HuH-7 (cell line): ENCODE measurements at regions not wholly inside any gene's neighbourhood (a gene's known extent, or its start where the extent isn't known, plus 50 kb on each side); places are given as distances from the start of the nearest gene placed in this dataset.
"Not testable (repeated sequence)": the region's sequence is repeated elsewhere in the genome, so short reads cannot be mapped to it uniquely, and the experiment has no call there.

Source experiments
- DNase-seq: peaks from one replicate; pipeline ENCODE4 v3.0.0; 2011; ENCODE audit warnings: low spot score

GRCh38 chr5:57887851-57888621 lies 405.4 kb upstream of the ACTBL2 start:
- DNase-seq: peak; percentile 15

DNA sequence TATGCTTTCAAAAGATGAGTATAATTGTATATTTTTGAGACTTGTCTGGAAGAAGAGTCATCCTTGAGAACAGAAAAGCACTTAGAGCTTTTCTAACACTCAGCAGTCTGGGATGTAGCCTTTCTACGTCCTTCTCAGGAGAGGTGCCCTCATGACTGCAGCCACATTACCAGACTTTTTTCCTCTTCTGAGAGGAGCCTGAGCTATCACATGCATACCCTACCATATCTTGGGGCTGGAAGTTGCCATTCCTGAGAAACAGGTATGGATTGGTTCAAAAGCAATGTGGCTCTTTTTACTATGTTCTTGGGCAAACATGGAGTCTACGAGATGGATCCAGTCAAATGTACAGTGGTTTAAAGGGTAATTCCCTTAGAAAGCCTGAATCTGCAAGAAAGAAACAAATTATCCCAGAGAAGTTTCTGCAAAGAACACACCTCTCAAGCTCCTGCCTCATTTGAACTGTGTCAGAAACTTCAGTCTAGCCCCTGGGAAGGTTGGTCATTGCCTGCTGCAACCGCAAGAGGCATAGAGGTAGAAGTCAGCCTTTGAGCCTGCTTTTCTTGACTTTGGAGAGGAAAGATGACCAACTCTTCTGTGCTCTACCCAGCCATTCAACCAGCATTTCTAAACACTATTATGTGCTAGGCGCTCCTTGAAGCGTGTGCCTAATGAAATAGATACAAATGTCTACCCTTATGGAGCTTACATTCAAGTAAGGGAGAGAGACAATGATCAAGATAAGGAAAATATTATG lies 401.9 kb upstream of the ACTBL2 start:
- DNase-seq: no peak

DNA sequence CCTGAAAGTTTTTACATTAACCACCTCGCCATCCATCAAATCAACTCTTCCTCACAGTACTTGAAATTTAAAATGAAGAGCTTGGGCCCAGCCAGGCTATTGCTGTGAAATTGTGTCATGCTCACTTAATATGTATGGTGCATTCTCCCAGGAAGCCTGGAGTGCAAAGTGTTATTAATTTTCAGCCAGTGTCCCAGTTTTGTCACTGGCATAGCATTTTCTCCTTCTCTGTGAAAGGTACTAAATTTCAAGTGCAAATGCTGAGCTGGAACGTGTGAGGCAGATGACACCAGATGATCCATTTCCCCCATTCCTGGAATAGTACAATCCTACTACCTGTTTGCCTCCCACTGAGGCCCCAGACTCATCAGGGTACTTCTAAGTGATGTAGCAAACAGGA lies 397.6 kb upstream of the ACTBL2 start:
- no peak for DNase-seq

GRCh38 chr5:57878301-57878722 lies 395.7 kb upstream of the ACTBL2 start:
- no peak for DNase-seq

- DNase-seq: no peak
Measured at GRCh38 chr5:57871496-57871895, 388.9 kb upstream of the ACTBL2 start.

- not testable (repeated sequence) for DNase-seq
Measured at GRCh38 chr5:57870267-57870666, 387.7 kb upstream of the ACTBL2 start.

GRCh38 chr5:57863661-57864060 lies 381.1 kb upstream of the ACTBL2 start:
- no peak for DNase-seq

- no peak for DNase-seq
Measured at GRCh38 chr5:57862942-57863341, 380.3 kb upstream of the ACTBL2 start.

DNA sequence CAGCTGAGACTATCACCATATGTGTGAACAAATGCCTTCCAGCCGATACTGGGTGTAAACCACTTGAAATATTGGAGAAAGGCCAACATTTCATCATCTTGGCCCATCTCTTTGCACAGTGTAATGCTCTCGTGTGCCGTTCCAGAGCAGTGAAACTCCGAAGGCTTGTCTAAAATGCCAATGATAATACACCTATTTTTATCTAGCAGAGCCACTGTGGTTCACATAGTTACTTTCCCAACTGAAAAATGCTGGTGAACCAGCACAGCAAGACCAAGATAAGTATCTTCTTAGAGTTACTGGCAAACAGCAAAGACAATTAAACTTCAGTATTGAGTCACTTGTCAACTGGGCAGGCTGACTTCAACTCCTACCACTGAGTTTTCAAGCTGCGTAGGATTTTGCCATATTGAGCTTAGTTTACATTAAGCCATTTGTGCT lies 379.9 kb upstream of the ACTBL2 start:
- no peak for DNase-seq

- no peak for DNase-seq
Measured at GRCh38 chr5:57859626-57860025, 377.0 kb upstream of the ACTBL2 start.

DNA sequence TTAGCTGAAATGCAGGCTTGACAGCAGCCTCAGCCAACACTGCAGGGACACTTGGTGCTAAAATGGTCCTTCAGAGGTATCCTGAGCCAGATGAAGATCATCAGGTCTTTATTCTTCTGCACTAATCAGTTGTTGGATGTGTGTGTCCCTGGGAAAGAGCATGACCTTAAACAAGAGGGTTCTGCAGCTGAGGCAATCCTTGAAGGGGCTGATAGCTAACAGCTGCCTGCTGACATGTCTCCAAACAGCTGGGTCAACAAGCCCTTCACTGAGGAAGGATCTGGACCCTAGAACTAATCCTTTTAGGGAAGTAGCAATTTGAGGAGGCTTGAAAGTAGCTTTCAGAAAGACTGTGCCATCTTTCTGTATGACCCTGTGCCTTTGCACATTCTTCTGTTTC lies 376.3 kb upstream of the ACTBL2 start:
- no peak for DNase-seq

DNA sequence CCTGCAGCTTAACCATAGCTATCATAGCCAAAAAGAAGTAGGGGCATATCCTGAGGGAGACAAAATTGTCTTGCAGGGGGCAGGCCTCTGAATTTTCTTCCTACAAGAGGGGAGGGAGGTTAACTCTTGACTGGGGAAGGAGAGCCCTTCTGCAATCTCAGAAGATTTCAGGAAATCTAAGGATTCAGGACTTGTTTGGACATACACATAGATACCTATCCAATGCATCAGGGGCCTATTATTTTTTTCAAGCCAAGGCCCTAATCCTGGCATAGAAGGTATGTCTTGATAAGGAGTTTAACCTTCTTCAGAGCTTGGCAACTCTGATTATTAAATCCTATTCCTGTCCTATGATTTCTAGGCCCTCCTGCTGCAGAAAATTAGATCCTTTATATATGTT lies 375.1 kb upstream of the ACTBL2 start:
- no peak for DNase-seq

- no peak for DNase-seq
Measured at GRCh38 chr5:57855831-57856230, 373.2 kb upstream of the ACTBL2 start.

- no peak for DNase-seq
Measured at GRCh38 chr5:57853929-57854697, 371.5 kb upstream of the ACTBL2 start.

- DNase-seq: no peak
Measured at GRCh38 chr5:57850109-57850508, 367.5 kb upstream of the ACTBL2 start.

- no peak for DNase-seq
Measured at GRCh38 chr5:57845025-57845424, 362.4 kb upstream of the ACTBL2 start.

DNA sequence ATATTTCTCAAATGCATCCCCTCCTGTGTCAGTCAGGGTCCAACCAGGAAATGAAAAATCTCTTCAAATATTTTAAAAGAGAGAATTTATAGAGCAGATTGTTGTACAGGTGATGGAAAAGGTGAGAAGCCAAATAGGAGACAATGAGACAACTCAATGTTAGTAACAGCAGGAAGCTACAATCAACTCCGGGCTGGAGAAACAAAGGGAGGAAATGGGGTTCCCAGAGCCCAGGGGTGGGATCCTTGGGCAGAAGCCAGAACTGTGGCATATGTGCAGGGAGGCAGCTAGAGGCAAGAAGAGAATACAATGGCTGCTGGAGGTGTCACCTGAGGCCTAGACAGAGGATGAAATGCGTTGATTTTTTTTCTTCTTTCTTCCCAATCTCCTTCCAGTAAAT lies 361.8 kb upstream of the ACTBL2 start:
- DNase-seq: no peak

DNA sequence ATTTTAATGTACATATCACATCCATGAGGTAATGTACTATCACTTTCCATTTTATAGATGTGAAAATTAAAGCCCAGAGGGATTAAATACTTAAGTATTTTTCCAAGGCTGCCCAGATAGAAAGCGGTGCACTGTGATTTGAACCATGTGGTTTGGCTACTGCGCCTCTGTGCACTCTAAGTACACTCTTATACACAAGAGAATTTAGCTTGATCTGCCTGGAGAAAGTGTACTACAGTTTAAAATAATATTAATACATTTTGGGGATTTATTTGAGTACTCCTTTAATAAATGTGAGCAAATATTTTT lies 360.4 kb upstream of the ACTBL2 start:
- DNase-seq: no peak

DNA sequence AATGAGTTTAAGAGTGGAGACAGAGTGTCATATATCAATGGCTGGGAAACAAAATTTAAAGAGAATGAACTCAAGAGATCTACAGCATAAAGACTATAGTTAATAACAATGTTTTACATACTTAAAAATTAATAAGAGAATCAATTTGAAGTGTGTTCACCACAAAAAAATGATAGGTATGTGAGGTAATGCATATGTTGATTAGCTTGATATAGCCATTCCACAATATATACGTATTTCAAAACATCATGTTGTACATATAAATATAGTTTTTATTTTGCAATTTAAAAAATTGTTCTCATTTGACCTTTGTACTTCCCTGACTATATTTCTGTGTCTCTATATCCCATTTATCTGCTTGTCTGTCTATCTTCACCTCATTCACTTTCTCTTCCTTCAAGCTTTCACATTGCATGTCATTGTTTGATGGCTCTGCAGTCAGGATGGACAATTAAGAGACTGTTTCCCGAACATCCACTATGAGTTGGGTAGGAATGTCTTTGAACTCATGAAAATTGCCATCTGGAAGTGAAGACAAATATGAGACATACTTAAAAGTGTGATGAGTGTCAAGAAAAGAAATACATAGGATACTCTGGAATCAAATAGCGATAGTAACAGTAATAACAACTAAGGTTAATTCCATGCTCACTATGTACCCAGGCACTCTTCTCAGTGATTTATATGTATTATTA lies 359.9 kb upstream of the ACTBL2 start:
- no peak for DNase-seq

- no peak for DNase-seq
Measured at GRCh38 chr5:57841676-57842363, 359.2 kb upstream of the ACTBL2 start.

- DNase-seq: no peak
Measured at GRCh38 chr5:57839437-57840079, 356.9 kb upstream of the ACTBL2 start.
